K562 (cell line): ENCODE measurements at regions not wholly inside any gene's neighbourhood (a gene's known extent, or its start where the extent isn't known, plus 50 kb on each side); places are given as distances from the start of the nearest gene placed in this dataset.

ENCODE experiments used
- ARID1B ChIP-seq: fragments of 450-650 bp; IDR thresholded peaks from 2 replicates; pipeline ENCODE4 v1.6.1; 2016; ENCODE audit warnings: antibody characterized with exemption, mild to moderate bottlenecking, inconsistent platforms
- CXXC5 ChIP-seq: fragments of 250-450 bp; sonication (Bioruptor Pico); IDR thresholded peaks from 2 replicates; pipeline ENCODE4 v1.8.0; 2022; ENCODE audit warnings: inconsistent platforms, mild to moderate bottlenecking, moderate library complexity
- DPF2 ChIP-seq: fragments of 450-650 bp; IDR thresholded peaks from 2 replicates; pipeline ENCODE4 v1.6.1; 2016
- ELF4 ChIP-seq: fragments of 450-650 bp; formaldehyde crosslinking; IDR thresholded peaks from 2 replicates; pipeline ENCODE4 v1.4.0; 2022; ENCODE audit warnings: missing genetic modification characterization
- ETV6 ChIP-seq, 3 experiments: fragments of 150-350 bp in 1 of 3; sonication (generic) in 1 of 3; formaldehyde crosslinking in 1 of 3; IDR thresholded peaks; 2 replicates each; pipeline versions ENCODE4 v1.6.1 to v1.8.0; 2014 to 2022; ENCODE audit warnings: borderline replicate concordance in 2 of 3, low read depth in 2 of 3, antibody characterized with exemption in 1 of 3, low read length in 1 of 3, mild to moderate bottlenecking in 1 of 3, missing genetic modification reagents in 1 of 3
- GTF2F1 ChIP-seq: IDR thresholded peaks from 2 replicates; pipeline ENCODE4 v1.6.1; 2011; ENCODE audit warnings: low read depth, low read length, improper control_type of control experiment
- NFRKB ChIP-seq: fragments of 450-650 bp; IDR thresholded peaks from 2 replicates; pipeline ENCODE4 v1.6.1; 2016; ENCODE audit warnings: low read depth
- NR2C2 ChIP-seq, 2 experiments: fragments of 200-800 bp in 1 of 2; sonication (Bioruptor generic) in 1 of 2; sonication (generic) in 1 of 2; formaldehyde crosslinking in 1 of 2; IDR thresholded peaks; 2 replicates each; pipeline versions ENCODE4 v1.6.1 to v1.8.0; 2016 to 2022; ENCODE audit warnings: mild to moderate bottlenecking in 1 of 2, missing compliant biosample characterization in 1 of 2, missing genetic modification characterization in 1 of 2, missing genetic modification reagents in 1 of 2
- TRIM24 ChIP-seq, 2 experiments: fragments of 450-650 bp; IDR thresholded peaks; 2 replicates each; pipeline ENCODE4 v1.6.1; 2016
- ZNF584 ChIP-seq: fragments of 200-800 bp; sonication (Bioruptor generic); IDR thresholded peaks from 2 replicates; pipeline ENCODE4 v1.6.1; 2016; ENCODE audit warnings: low read depth, mild to moderate bottlenecking, missing genetic modification characterization, missing compliant biosample characterization
- TF ChIP-seq, protein P1 (sequence below): fragments of 250-450 bp; sonication (Bioruptor Pico); IDR thresholded peaks from 2 replicates; pipeline ENCODE4 v1.8.0; 2021; ENCODE audit warnings: mild to moderate bottlenecking, moderate library complexity
- TF ChIP-seq, protein P2 (sequence below): fragments of 250-450 bp; sonication (Bioruptor Pico); IDR thresholded peaks from 2 replicates; pipeline ENCODE4 v1.4.0; 2020; ENCODE audit warnings: borderline replicate concordance
- TF ChIP-seq, protein P3 (sequence below): fragments of 450-650 bp; formaldehyde crosslinking; IDR thresholded peaks from 2 replicates; pipeline ENCODE4 v1.4.0; 2022; ENCODE audit warnings: missing genetic modification characterization
- TF ChIP-seq, protein P4 (sequence below): fragments of 450-650 bp; formaldehyde crosslinking; conservative IDR thresholded peaks from 2 replicates; pipeline ENCODE4 v1.4.0; 2022; ENCODE audit warnings: mild to moderate bottlenecking, missing genetic modification characterization
- TF ChIP-seq, protein P5 (sequence below): fragments of 450-650 bp; formaldehyde crosslinking; IDR thresholded peaks from 2 replicates; pipeline ENCODE4 v1.4.0; 2020; ENCODE audit warnings: mild to moderate bottlenecking, moderate library complexity
- TF ChIP-seq, protein P6 (sequence below): fragments of 450-650 bp; formaldehyde crosslinking; IDR thresholded peaks from 2 replicates; pipeline ENCODE4 v1.4.0; 2020; ENCODE audit warnings: mild to moderate bottlenecking, moderate library complexity

DNA sequence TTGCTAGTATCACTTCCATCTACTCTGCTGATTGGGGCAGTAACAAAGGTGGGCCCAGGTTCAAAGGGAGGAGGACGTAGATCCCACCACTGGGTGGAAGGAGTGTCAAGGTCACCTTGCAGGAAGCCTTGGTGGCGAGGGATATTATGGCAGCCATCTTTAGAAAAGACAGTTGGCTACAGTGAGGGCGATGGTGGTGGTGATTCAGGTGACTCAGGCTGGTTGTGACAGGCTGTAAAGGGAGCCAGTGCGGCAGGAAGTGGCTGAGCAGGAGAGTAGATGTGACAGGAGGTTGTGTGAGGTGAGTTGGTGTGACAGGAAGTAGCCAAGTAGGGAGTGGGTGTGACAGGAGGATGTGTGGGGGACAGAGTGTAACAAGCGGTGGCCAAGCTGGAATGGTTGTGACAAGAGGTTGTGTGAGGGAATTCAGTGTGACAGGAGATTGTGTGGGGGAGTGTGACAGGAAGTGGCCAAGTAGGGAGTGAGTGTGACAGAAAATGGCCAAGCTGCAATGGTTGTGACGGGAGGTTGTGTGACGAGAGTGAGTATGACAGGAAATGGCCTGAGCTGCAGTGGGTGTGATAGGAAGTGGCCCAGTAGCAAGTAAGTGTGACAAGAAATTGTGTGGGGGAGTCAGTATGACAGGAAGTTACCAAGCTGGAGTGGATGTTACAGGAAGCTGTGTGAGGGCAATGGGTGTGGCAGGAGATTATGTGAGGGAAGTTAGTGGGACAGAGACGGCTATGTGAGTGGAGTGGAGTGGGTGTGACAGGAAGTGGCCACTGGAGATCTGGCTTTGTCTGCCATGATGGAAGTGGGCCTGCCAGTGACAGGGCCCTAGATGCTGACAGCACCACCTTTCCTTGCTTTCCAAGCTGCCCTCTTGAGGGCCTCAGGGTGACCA is 136.5 kb upstream of the MYL2 start (continued):
- peak; percentile 69 to 81; a peak in 3 of 4 replicates for TF ChIP-seq ETV6 (IDR thresholded peaks at IDR 0.05; ENCODE audit: borderline replicate concordance in 1 of 2, low read depth in 2 of 2, low read length in 1 of 2)
- TF ChIP-seq ETV6 (CRISPR knock-in tag; IDR thresholded peaks at IDR 0.05; ENCODE audit: borderline replicate concordance) = no peak
- TF ChIP-seq ELF4 (CRISPR knock-in tag) = no peak
- 0 out of 2 replicates have a peak, but pooled peaks have one; percentile 26 for TF ChIP-seq CXXC5
- TF ChIP-seq, protein P1, sequence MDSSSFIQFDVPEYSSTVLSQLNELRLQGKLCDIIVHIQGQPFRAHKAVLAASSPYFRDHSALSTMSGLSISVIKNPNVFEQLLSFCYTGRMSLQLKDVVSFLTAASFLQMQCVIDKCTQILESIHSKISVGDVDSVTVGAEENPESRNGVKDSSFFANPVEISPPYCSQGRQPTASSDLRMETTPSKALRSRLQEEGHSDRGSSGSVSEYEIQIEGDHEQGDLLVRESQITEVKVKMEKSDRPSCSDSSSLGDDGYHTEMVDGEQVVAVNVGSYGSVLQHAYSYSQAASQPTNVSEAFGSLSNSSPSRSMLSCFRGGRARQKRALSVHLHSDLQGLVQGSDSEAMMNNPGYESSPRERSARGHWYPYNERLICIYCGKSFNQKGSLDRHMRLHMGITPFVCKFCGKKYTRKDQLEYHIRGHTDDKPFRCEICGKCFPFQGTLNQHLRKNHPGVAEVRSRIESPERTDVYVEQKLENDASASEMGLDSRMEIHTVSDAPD (CRISPR knock-in tag) = no peak
- 0 out of 4 replicates have a peak, but pooled peaks of 1 of the 2 experiments have one; percentile 49 for TF ChIP-seq TRIM24 (IDR thresholded peaks at IDR 0.05)
- TF ChIP-seq DPF2 = 0 out of 2 replicates have a peak, but pooled peaks have one; percentile 26
- peak; percentile 47; the same call in 1 of the 2 replicates for TF ChIP-seq ARID1B
- TF ChIP-seq, protein P2, sequence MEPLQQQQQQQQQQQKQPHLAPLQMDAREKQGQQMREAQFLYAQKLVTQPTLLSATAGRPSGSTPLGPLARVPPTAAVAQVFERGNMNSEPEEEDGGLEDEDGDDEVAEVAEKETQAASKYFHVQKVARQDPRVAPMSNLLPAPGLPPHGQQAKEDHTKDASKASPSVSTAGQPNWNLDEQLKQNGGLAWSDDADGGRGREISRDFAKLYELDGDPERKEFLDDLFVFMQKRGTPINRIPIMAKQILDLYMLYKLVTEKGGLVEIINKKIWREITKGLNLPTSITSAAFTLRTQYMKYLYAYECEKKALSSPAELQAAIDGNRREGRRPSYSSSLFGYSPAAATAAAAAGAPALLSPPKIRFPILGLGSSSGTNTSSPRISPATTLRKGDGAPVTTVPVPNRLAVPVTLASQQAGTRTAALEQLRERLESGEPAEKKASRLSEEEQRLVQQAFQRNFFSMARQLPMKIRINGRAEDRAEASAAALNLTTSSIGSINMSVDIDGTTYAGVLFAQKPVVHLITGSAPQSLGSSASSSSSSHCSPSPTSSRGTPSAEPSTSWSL (CRISPR knock-in tag) = 0 out of 2 replicates have a peak, but pooled peaks have one; percentile 30
- TF ChIP-seq, protein P3, sequence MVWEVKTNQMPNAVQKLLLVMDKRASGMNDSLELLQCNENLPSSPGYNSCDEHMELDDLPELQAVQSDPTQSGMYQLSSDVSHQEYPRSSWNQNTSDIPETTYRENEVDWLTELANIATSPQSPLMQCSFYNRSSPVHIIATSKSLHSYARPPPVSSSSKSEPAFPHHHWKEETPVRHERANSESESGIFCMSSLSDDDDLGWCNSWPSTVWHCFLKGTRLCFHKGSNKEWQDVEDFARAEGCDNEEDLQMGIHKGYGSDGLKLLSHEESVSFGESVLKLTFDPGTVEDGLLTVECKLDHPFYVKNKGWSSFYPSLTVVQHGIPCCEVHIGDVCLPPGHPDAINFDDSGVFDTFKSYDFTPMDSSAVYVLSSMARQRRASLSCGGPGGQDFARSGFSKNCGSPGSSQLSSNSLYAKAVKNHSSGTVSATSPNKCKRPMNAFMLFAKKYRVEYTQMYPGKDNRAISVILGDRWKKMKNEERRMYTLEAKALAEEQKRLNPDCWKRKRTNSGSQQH (CRISPR knock-in tag) = peak; percentile 24; the same call in 1 of the 2 replicates
- 0 out of 2 replicates have a peak, but pooled peaks have one; percentile 73 for TF ChIP-seq ZNF584
- peak; percentile 36; the same call in 1 of the 2 replicates for TF ChIP-seq NFRKB
- TF ChIP-seq, protein P4, sequence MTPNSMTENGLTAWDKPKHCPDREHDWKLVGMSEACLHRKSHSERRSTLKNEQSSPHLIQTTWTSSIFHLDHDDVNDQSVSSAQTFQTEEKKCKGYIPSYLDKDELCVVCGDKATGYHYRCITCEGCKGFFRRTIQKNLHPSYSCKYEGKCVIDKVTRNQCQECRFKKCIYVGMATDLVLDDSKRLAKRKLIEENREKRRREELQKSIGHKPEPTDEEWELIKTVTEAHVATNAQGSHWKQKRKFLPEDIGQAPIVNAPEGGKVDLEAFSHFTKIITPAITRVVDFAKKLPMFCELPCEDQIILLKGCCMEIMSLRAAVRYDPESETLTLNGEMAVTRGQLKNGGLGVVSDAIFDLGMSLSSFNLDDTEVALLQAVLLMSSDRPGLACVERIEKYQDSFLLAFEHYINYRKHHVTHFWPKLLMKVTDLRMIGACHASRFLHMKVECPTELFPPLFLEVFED = peak; percentile 46; the same call in 1 of the 2 replicates
- TF ChIP-seq GTF2F1 = no peak
- TF ChIP-seq, protein P5, sequence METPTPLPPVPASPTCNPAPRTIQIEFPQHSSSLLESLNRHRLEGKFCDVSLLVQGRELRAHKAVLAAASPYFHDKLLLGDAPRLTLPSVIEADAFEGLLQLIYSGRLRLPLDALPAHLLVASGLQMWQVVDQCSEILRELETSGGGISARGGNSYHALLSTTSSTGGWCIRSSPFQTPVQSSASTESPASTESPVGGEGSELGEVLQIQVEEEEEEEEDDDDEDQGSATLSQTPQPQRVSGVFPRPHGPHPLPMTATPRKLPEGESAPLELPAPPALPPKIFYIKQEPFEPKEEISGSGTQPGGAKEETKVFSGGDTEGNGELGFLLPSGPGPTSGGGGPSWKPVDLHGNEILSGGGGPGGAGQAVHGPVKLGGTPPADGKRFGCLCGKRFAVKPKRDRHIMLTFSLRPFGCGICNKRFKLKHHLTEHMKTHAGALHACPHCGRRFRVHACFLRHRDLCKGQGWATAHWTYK (CRISPR knock-in tag) = 0 out of 2 replicates have a peak, but pooled peaks have one; percentile 73
- no peak for TF ChIP-seq NR2C2 (CRISPR knock-in tag; IDR thresholded peaks at IDR 0.05)
- TF ChIP-seq NR2C2 (tag; IDR thresholded peaks at IDR 0.05) = peak; percentile 28; the same call in 1 of the 2 replicates
- TF ChIP-seq, protein P6, sequence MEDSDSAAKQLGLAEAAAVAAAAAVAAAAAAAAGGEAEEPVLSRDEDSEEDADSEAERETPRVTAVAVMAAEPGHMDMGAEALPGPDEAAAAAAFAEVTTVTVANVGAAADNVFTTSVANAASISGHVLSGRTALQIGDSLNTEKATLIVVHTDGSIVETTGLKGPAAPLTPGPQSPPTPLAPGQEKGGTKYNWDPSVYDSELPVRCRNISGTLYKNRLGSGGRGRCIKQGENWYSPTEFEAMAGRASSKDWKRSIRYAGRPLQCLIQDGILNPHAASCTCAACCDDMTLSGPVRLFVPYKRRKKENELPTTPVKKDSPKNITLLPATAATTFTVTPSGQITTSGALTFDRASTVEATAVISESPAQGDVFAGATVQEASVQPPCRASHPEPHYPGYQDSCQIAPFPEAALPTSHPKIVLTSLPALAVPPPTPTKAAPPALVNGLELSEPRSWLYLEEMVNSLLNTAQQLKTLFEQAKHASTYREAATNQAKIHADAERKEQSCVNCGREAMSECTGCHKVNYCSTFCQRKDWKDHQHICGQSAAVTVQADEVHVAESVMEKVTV = no peak
